Thoracic aorta (tissue), 2 donors: ENCODE measurements at regions not wholly inside any gene's neighbourhood (a gene's known extent, or its start where the extent isn't known, plus 50 kb on each side); places are given as distances from the start of the nearest gene placed in this dataset.

Experiments used
- ATAC-seq: fragments of 150-250 bp; one replicate; pipeline ENCODE4 v1.8.0; 2017; ENCODE audit warnings: low read depth; ENCODE audit not compliant: insufficient number of reproducible peaks, low FRiP score
- DNase-seq: peaks from one replicate; pipeline ENCODE4 v3.0.0-alpha.2; 2020; ENCODE audit warnings: low spot score
- H3K27ac ChIP-seq, 2 donors: fragments of 200-600 bp; sonication (generic); 1 replicate in 1 of 2; 2 replicates in 1 of 2; pipeline ENCODE4 v1.5.1; 2016; ENCODE audit warnings: mild to moderate bottlenecking in 2 of 2, moderate library complexity in 2 of 2
- H3K27me3 ChIP-seq: fragments of 200-600 bp; sonication (generic); replicated peaks from 2 replicates; pipeline ENCODE4 v1.6.0; 2016; ENCODE audit warnings: mild to moderate bottlenecking; ENCODE audit not compliant: insufficient read depth
- H3K36me3 ChIP-seq: fragments of 200-600 bp; sonication (generic); one replicate; pipeline ENCODE4 v1.5.1; 2016
- H3K4me1 ChIP-seq, 2 donors: fragments of 200-600 bp; sonication (generic); 1 replicate in 1 of 2; 2 replicates in 1 of 2; pipeline versions ENCODE4 v1.5.1 to v1.6.0; 2016; ENCODE audit warnings: low read depth in 2 of 2, mild to moderate bottlenecking in 1 of 2; ENCODE audit not compliant: control insufficient read depth in 1 of 2
- H3K4me3 ChIP-seq: fragments of 200-600 bp; sonication (generic); 2 replicates; pipeline ENCODE4 v1.5.1; 2016; ENCODE audit warnings: mild to moderate bottlenecking
- H3K9me3 ChIP-seq: fragments of 200-600 bp; sonication (generic); 2 replicates; pipeline ENCODE4 v1.5.1; 2016
- TF ChIP-seq, protein P1 (sequence below): fragments of 200-600 bp; sonication (generic); IDR thresholded peaks from one replicate; pipeline ENCODE4 v1.5.1; 2019; ENCODE audit warnings: antibody characterized with exemption

DNA sequence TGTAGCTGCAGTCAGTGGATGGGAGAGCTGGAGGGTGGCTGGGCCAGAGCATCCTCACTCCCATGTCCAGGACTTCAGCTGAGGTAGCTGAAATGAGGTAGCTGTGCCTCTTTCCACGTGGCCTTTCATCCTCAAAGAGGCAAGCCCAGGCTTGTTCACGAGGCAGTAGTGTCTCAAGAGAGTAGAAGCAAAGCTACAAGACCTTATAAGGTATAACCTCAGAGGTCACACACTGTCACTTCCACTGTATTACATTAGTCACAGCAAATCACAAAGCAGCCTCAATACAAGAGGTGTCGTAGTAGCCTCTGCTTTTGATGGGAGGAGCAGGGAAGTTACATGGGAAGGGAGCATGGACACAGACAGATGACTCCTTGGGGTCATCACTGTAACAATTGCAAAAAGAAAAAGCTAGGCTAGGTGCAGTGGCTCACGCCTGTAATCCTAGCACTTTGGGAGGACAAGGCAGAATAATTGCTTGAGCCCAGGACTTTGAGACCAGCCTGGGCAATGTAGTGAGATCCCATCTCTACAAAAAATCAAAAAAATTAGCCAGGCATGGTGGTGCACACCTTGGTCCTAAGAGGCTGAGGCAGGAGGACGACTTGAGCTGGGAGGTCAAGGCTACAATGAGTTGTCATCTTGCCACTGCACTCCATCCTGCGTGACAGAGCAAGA lies 97.5 kb downstream of the SKIDA1 start:
- no peak overlapping the region for H3K27ac ChIP-seq
- TF ChIP-seq, protein P1, sequence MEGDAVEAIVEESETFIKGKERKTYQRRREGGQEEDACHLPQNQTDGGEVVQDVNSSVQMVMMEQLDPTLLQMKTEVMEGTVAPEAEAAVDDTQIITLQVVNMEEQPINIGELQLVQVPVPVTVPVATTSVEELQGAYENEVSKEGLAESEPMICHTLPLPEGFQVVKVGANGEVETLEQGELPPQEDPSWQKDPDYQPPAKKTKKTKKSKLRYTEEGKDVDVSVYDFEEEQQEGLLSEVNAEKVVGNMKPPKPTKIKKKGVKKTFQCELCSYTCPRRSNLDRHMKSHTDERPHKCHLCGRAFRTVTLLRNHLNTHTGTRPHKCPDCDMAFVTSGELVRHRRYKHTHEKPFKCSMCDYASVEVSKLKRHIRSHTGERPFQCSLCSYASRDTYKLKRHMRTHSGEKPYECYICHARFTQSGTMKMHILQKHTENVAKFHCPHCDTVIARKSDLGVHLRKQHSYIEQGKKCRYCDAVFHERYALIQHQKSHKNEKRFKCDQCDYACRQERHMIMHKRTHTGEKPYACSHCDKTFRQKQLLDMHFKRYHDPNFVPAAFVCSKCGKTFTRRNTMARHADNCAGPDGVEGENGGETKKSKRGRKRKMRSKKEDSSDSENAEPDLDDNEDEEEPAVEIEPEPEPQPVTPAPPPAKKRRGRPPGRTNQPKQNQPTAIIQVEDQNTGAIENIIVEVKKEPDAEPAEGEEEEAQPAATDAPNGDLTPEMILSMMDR = no peak
- no peak for ATAC-seq
- H3K4me3 ChIP-seq = no peak overlapping the region
- H3K27me3 ChIP-seq = no peaks in the 10 kb centered on the region
- DNase-seq = no peak
- H3K4me1 ChIP-seq = no peaks in the 10 kb centered on the region
- no peaks in the 10 kb centered on the region for H3K36me3 ChIP-seq
- peaks cover 3% of the 10 kb centered on the region for H3K9me3 ChIP-seq

DNA sequence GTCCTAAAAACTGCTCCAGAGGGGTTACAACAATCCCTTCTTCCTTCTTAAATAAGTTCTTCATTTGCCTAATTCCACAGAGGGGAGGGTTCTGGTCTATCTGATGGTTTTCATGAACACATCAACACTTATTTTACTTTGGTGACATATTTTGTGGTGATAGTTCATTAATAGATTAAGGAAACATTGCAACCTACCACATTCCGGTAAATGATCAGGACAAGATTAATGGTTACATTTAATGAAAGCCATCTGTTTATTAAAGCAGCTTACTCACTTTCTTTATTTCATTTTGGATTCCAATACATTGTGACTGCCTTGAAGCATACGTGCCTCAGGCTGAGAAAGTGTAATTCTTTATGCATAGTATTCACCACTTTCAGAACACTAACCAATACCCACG lies 101.0 kb downstream of the SKIDA1 start:
- Histone ChIP-seq H3K27ac (no peak overlapping the region), H3K4me3 (no peak overlapping the region), H3K27me3 (no peaks in the 10 kb centered on the region), H3K4me1 (no peaks in the 10 kb centered on the region), H3K36me3 (no peaks in the 10 kb centered on the region), H3K9me3 (peaks cover 3% of the 10 kb centered on the region)
- DNase-seq (no peak), ATAC-seq (no peak)
- TF ChIP-seq, protein P1 = no peak

DNA sequence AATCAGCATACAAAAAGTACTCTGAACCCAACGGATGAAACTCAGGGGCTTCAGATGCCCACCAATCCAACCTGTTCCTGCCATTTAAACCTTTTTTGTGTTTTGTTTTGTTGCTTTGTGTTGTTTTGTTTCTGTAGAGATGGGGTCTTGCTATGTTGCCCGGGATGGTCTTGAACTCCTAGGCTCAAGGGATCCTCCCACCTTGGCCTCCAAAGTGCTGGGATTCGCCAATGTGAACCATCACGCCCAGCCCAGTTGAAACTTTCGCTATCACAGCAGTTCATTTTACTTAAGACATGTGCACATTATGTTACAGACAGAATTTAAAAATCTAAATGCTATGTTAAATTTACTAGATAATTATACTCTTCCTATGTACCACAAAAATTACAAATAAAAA lies 101.6 kb downstream of the SKIDA1 start:
- peaks cover 3% of the 10 kb centered on the region for H3K9me3 ChIP-seq
- no peak overlapping the region for H3K4me3 ChIP-seq
- H3K27ac ChIP-seq = no peak overlapping the region
- H3K4me1 ChIP-seq = no peaks in the 10 kb centered on the region
- no peak for DNase-seq
- no peaks in the 10 kb centered on the region for H3K36me3 ChIP-seq
- no peaks in the 10 kb centered on the region for H3K27me3 ChIP-seq
- no peak for ATAC-seq
- TF ChIP-seq, protein P1 = no peak

DNA sequence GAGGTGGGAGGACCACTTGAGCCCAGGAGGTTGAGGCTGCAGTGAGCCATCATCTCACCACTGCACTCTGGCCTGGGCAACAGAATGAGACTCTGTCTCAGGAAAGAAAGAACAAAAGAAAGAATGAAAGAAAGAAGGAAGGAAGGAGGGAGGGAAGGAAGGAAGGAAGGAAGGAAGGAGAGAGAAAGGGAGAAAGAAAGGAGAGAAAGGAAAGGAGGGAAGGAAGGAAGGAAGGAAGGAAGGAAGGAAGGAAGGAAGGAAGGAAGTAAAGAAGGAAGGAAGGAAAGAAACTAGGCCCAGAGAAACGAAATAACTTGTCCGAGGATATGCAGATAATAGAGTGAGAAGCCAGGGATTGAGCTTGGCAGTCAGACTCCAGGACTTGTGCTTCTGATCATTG lies 102.1 kb downstream of the SKIDA1 start:
- H3K27me3 ChIP-seq = no peaks in the 10 kb centered on the region
- TF ChIP-seq, protein P1 = no peak
- H3K4me1 ChIP-seq = no peaks in the 10 kb centered on the region
- no peaks in the 10 kb centered on the region for H3K36me3 ChIP-seq
- H3K9me3 ChIP-seq = peaks cover 3% of the 10 kb centered on the region
- H3K27ac ChIP-seq = no peak overlapping the region
- DNase-seq (no peak), ATAC-seq (no peak)
- no peak overlapping the region for H3K4me3 ChIP-seq

DNA sequence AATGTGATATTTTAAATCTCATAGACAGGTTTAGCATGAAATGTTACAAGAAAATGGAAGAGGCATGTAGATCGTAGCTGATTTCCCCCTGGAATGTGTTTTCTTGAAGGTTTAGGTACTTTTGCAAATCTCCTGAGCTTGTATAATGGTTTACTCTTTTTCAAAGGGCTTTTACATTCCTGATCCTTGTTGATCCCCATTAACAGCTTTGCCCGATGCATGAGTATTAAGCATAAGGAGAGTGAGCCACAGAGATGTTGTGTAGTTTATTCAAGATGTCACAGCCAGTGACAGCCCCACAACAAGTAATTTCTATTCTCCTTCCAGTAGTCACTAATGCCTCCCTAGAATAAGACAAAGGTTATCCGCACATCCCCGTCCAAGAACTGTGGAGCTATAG lies 103.7 kb downstream of the SKIDA1 start:
- ATAC-seq (no peak), DNase-seq (no peak)
- H3K27ac ChIP-seq = no peak overlapping the region
- H3K4me3 ChIP-seq = no peak overlapping the region
- H3K4me1 ChIP-seq = no peaks in the 10 kb centered on the region
- H3K36me3 ChIP-seq = no peaks in the 10 kb centered on the region
- TF ChIP-seq, protein P1 = no peak
- no peaks in the 10 kb centered on the region for H3K27me3 ChIP-seq
- H3K9me3 ChIP-seq = no peaks in the 10 kb centered on the region
